SH-SY5Y (cell line): ENCODE measurements at regions not wholly inside any gene's neighbourhood (a gene's known extent, or its start where the extent isn't known, plus 50 kb on each side); places are given as distances from the start of the nearest gene placed in this dataset.

Experiments
- GATA2 ChIP-seq: IDR thresholded peaks from 2 replicates; pipeline ENCODE4 v1.6.1; 2011; ENCODE audit warnings: mild to moderate bottlenecking, low read depth, low read length
- GATA3 ChIP-seq: IDR thresholded peaks from 2 replicates; pipeline ENCODE4 v1.6.1; 2011; ENCODE audit warnings: low read depth, mild to moderate bottlenecking, low read length, moderate library complexity

DNA sequence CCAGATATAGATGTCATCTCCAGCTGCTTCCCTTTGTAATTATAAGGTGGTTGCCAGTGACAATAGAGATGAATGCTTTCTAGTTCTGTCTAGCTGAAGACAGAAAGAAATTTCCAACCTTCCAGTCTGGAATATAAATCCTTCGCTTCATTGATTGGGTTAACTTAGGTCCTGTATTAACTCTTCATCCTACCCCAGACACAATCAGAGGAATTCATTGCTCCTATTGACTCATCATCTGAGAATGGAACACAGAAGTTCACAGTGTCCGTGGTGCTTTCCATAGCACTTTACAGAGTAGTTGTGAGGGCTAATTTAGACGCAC is 241.4 kb downstream of the NFKBIZ start:
- TF ChIP-seq GATA3 = no peak
- no peak for TF ChIP-seq GATA2

DNA sequence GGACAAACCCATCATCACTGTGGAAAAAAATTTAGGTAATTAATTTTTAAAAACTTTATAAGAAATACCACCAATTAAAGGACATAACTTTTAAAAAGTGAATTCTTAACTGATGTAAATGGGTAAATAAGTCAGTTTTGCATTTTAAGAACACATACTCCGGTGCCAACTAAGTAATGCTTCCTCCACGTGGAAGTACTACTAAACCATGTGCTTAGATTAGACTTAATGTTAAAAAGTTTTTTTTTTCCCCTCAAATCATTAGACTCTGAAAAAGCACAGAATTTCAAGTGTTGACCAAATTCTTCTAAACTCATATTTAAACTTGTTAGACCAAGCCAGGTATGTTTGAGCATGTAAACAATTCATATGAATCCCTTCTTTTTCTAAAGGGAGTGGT is 242.0 kb downstream of the NFKBIZ start:
- TF ChIP-seq GATA2 (no peak), GATA3 (no peak)

- TF ChIP-seq GATA2 = no peak
- no peak for TF ChIP-seq GATA3
Measured at GRCh38 chr3:102092617-102093466, 243.5 kb downstream of the NFKBIZ start.

- no peak for TF ChIP-seq GATA3
- TF ChIP-seq GATA2 = no peak
Measured at GRCh38 chr3:102094506-102094905, 245.2 kb downstream of the NFKBIZ start.

GRCh38 chr3:102095383-102095782 is 246.1 kb downstream of the NFKBIZ start:
- TF ChIP-seq GATA3 (no peak), GATA2 (no peak)

DNA sequence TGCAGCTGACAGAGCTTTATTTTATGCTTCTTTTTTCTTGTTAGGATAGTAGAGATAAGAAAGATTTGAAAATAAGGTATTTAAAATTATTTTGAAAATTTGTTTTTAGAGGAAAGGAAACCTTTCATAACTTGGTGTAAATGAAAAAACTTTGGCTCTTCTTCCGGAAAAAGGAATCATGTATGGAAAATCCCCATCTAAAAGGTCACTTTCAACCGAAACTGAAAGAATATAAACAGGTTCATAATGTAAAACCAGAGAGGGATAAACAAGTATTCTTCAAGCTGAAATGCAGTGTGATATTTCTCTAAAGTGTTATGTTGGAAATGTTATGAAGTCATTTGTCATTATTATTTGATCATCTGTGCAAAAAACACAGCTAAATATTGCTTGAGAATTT is 246.8 kb downstream of the NFKBIZ start:
- no peak for TF ChIP-seq GATA2
- no peak for TF ChIP-seq GATA3

- TF ChIP-seq GATA3 (peak; percentile 48; the same call in 1 of the 2 replicates), GATA2 (peak; percentile 54)
Measured at GRCh38 chr3:102098130-102098885, 249.0 kb downstream of the NFKBIZ start.

DNA sequence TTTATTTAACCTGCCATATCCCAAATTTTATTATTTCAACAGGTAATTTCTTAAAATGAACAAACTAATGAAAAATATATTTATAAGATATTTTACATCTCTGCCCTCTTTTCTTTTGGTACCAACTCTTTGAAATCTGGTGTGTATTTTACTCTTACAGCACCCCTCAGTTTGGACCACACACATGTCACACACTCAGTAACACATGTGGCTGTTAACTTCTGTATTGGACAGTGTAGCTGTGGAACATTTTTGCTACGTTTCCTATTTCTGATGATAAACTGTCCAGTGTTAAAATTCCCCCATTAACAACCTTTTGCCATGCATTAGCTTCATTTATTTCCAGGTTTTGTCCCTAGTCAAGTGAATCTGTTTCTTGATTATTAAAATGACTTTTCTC is 250.6 kb downstream of the NFKBIZ start:
- TF ChIP-seq GATA2 (no peak), GATA3 (no peak)

- TF ChIP-seq GATA2 (no peak), GATA3 (no peak)
Measured at GRCh38 chr3:102102394-102102793, 253.1 kb downstream of the NFKBIZ start.

GRCh38 chr3:102104033-102104432 is 254.7 kb downstream of the NFKBIZ start:
- TF ChIP-seq GATA3 = no peak
- no peak for TF ChIP-seq GATA2

DNA sequence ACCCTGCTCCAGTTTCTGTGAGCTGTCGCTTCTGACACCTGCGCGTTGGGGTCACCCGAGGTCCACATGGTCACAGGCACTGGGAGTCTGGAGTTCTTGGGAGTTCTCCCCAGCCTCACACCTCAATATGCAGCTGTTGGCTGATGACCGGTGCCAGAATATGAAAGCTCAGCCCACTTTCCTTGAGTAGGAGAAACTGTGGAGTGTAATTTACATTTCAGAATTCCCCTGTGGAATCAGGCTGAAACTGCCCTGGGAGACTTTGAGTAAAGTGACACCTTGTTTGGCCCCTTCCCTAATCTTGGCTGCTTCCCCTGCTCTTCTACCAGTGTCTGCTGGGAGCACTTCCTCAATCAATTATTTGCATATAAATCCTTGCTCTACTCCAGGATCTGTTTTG is 255.9 kb downstream of the NFKBIZ start:
- TF ChIP-seq GATA3 = no peak
- TF ChIP-seq GATA2 = no peak

DNA sequence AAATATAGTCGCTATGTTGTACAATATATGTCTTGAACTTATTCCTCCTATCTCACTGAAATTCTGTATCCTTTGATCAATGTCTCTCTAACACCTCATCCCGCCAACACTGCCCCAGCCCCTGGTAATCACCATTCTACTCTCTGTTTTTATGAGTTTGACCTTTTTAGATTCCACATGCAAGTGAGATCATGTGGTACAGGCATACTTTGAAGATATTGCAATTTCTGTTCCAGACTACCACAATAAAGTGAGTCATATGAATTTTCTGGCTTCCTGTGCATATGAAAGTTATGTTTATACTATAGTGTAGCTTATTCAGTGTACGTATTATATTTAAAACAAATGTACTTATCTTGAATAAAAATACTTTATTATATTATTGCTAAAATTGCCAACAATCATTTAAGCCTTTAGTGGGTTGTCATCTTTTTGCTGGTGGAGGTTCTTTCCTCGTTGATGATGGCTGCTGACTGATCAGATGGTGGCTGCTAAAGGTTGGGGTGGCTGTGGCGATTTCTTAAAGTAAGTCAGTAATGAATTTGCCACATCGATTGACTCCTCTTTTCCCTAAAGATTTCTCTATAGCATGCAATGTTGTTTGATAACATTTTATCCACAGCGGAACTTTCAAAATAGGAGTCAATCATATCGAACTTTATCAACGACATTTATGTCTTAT is 257.2 kb downstream of the NFKBIZ start:
- no peak for TF ChIP-seq GATA2
- TF ChIP-seq GATA3 = no peak

DNA sequence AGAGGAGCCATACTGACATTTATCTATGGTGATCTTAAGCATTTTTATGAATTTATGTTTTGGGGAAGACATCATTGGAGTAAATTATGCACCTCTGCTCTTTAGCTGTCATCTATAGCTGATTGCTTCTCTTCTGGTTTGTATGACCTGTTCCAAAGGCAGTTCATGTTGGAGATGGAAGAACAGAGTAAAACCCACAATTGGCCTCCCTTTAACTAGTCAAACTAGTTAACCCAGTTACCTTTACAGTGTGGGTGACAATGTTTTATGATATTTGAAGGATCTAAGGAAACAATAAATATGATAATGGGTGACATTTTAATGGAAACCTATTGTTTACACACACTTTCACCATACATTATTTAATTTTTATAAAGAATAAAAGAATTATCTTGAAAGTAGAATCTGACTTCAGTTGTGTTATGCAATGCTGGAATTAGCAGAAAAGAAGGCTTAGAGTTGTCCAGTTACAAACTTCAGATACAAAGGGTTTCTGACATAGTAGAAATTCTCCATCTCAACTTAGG is 263.5 kb downstream of the NFKBIZ start:
- no peak for TF ChIP-seq GATA3

DNA sequence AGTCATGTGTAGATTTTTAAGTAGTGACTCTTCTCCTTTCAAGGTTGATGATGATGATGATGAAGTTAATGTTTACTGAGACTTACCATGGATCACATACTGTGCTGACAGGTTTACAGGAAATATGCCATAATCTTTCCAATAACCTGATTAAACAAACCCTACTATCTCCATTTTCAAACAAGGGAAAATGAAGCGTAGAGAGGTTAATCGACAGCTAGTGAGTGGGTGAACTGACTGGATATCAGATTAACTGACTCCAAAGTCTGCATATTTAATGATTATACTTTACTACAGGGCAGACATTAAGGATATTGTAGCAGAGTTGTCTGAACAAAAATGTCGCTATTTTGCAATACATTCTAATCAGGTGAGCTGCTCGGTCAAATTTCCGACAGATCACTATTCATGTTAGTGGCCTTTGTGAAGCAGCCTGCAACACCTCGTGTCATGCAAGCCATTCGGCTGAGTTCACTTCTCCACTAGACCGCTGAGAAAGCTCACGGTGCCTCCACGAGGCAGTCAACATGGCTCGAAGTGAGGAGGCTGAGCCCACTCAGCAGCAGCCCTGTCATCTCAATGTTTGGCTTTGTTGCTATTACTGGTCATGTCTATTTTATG is 264.2 kb downstream of the NFKBIZ start:
- no peak for TF ChIP-seq GATA2
- no peak for TF ChIP-seq GATA3
